Endothelial cell of umbilical vein (primary cell): ENCODE measurements at regions not wholly inside any gene's neighbourhood (a gene's known extent, or its start where the extent isn't known, plus 50 kb on each side); places are given as distances from the start of the nearest gene placed in this dataset.

Experiments used
- BruUV-seq: library from RNA; stranded (reverse); fragments of 400-500 nt; replicated peaks from 2 replicates; lab custom pipeline; 2021; lab: Mats Ljungman, UMichigan
- CTCF ChIA-PET: fragments of 300-600, 350-600 bp; sonication (Branson Sonifier 250); formaldehyde crosslinking; loops from one replicate; lab custom pipeline; 2021; ENCODE audit warnings: antibody characterized with exemption, inconsistent platforms; lab: Charles Lee
- POLR2A ChIA-PET: fragments of 300-600, 350-600 bp; sonication (Branson Sonifier 250); formaldehyde crosslinking; loops from one replicate; lab custom pipeline; 2021; ENCODE audit warnings: antibody characterized with exemption, inconsistent platforms; lab: Charles Lee
- DNase-seq: peaks from one replicate; pipeline ENCODE4 v3.0.0-alpha.2; 2011; ENCODE audit warnings: low read depth, low spot score
- FAIRE-seq: peaks from 2 replicates; lab custom pipeline; 2011; peaks lifted over from hg19 to GRCh38; lab: Jason Lieb, UNC
- H2AFZ ChIP-seq: 2 replicates; pipeline ENCODE4 v1.6.0; 2012; ENCODE audit warnings: low read depth, low read length, control low read depth, inconsistent platforms
- H3K27ac ChIP-seq: 2 replicates; pipeline ENCODE4 v1.5.1; 2011; ENCODE audit warnings: low read depth, mild to moderate bottlenecking, control low read depth, low read length, moderate library complexity; ENCODE audit not compliant: insufficient read depth
- H3K27me3 ChIP-seq, 2 experiments: 2 replicates each; pipeline versions ENCODE4 v1.6.0 to v1.6.1; 2011; ENCODE audit warnings: low read length in 2 of 2, mixed read lengths in 1 of 2; ENCODE audit not compliant: control insufficient read depth in 2 of 2, insufficient read depth in 2 of 2
- H3K36me3 ChIP-seq, 2 experiments: 2 replicates in 1 of 2; 3 replicates in 1 of 2; pipeline ENCODE4 v1.5.1; 2011; ENCODE audit warnings: low read length in 2 of 2, mild to moderate bottlenecking in 1 of 2, moderate library complexity in 1 of 2; ENCODE audit not compliant: control insufficient read depth in 2 of 2, insufficient read depth in 2 of 2; ENCODE audit errors: extremely low read depth in 1 of 2
- H3K4me1 ChIP-seq: 3 replicates; pipeline ENCODE4 v1.5.1; 2011; ENCODE audit warnings: mild to moderate bottlenecking, low read length; ENCODE audit not compliant: control insufficient read depth, insufficient read depth; ENCODE audit errors: extremely low read depth
- H3K4me2 ChIP-seq: 2 replicates; pipeline ENCODE4 v1.6.1; 2011; ENCODE audit warnings: low read length, control low read depth, mixed read lengths; ENCODE audit not compliant: insufficient read depth
- H3K4me3 ChIP-seq, 3 experiments: fragments of 200-600 bp in 1 of 3; sonication (generic), shearing (Covaris generic) in 1 of 3; replicated peaks in 1 of 3; 2 replicates each; pipeline ENCODE4 v1.5.1; 2011 to 2016; ENCODE audit warnings: control low read depth in 3 of 3, low read length in 3 of 3, mild to moderate bottlenecking in 2 of 3, inconsistent platforms in 1 of 3, low read depth in 1 of 3, moderate library complexity in 1 of 3; ENCODE audit not compliant: insufficient read depth in 1 of 3
- H3K79me2 ChIP-seq: 2 replicates; pipeline ENCODE4 v1.6.0; 2012; ENCODE audit warnings: low read length, inconsistent platforms; ENCODE audit not compliant: control insufficient read depth, insufficient read depth
- H3K9ac ChIP-seq: replicated peaks from 2 replicates; pipeline ENCODE3; 2011; ENCODE audit warnings: low read length, control low read depth; ENCODE audit not compliant: insufficient read depth; ENCODE audit errors: extremely low read depth
- H3K9me1 ChIP-seq: replicated peaks from 3 replicates; pipeline ENCODE4 v1.6.0; 2011; ENCODE audit warnings: mild to moderate bottlenecking, low read length; ENCODE audit not compliant: control insufficient read depth, insufficient read depth; ENCODE audit errors: extremely low read depth
- H3K9me3 ChIP-seq: replicated peaks from 2 replicates; pipeline ENCODE4 v1.5.1; 2012; ENCODE audit warnings: low read length, inconsistent platforms; ENCODE audit not compliant: control insufficient read depth, insufficient read depth
- H4K20me1 ChIP-seq: replicated peaks from 2 replicates; pipeline ENCODE3; 2011; ENCODE audit warnings: mild to moderate bottlenecking, low read length; ENCODE audit not compliant: control insufficient read depth, insufficient read depth; ENCODE audit errors: extremely low read depth
- EZH2 ChIP-seq: IDR thresholded peaks from 2 replicates; pipeline ENCODE4 v1.6.1; 2012; ENCODE audit warnings: borderline replicate concordance, low read depth, mild to moderate bottlenecking, moderate library complexity, low read length, inconsistent platforms; ENCODE audit not compliant: severe bottlenecking
- FOS ChIP-seq: IDR thresholded peaks from 2 replicates; pipeline ENCODE4 v1.6.1; 2011; ENCODE audit warnings: mild to moderate bottlenecking, low read length, moderate library complexity, borderline replicate concordance; ENCODE audit not compliant: insufficient read depth
- GATA2 ChIP-seq: IDR thresholded peaks from 2 replicates; pipeline ENCODE4 v1.7.0; 2011; ENCODE audit warnings: low read depth, mild to moderate bottlenecking, moderate library complexity, mixed read lengths, low read length; ENCODE audit not compliant: insufficient read length, insufficient read depth
- JUN ChIP-seq: IDR thresholded peaks from 2 replicates; pipeline ENCODE4 v1.6.1; 2011; ENCODE audit warnings: borderline replicate concordance, low read depth; ENCODE audit not compliant: insufficient read length, insufficient read depth
- MYC ChIP-seq: IDR thresholded peaks from one replicate; pipeline ENCODE4 v1.6.1; 2011; ENCODE audit warnings: mild to moderate bottlenecking, low read depth, low read length
- POLR2A ChIP-seq: IDR thresholded peaks from 2 replicates; pipeline ENCODE4 v1.6.1; 2012; ENCODE audit warnings: low read depth, mild to moderate bottlenecking, control low read depth, low read length
- POLR2AphosphoS5 ChIP-seq: IDR thresholded peaks from 2 replicates; pipeline ENCODE4 v1.6.1; 2012; ENCODE audit warnings: low read depth, mild to moderate bottlenecking, control low read depth, low read length, moderate library complexity; ENCODE audit not compliant: insufficient read depth
- dilution Hi-C: fragments of 300-500 bp; cut with MboI; formaldehyde crosslinking; loops from one replicate; pipeline ENCODE4 v1.15.0; 2019; ENCODE audit warnings: low sequenced_read_pairs; ENCODE audit not compliant: extremely low pct_ligation_motif_present
- intact Hi-C: fragments of 100-400 bp; cut with micrococcal nuclease; formaldehyde crosslinking; loops from one replicate; pipeline ENCODE4 v1.10.0; 2022
- TF ChIP-seq, protein P1 (sequence below), 2 donors: IDR thresholded peaks; 1 replicate in 1 of 2; 2 replicates in 1 of 2; pipeline ENCODE4 v1.5.1; 2011; ENCODE audit warnings: low read length in 2 of 2, mild to moderate bottlenecking in 2 of 2, moderate library complexity in 2 of 2, control low read depth in 1 of 2, inconsistent platforms in 1 of 2, low read depth in 1 of 2; ENCODE audit not compliant: insufficient read depth in 1 of 2; ENCODE audit errors: extremely low read depth in 1 of 2
- TF ChIP-seq, protein P2 (sequence below): IDR thresholded peaks from 2 replicates; pipeline ENCODE4 v1.6.1; 2011; ENCODE audit not compliant: insufficient read depth, insufficient read length

- CTCF ChIA-PET: interaction anchor here (1.7 kb wide), 1 partner anchor 9 kb away, joined by 5 read pairs; no protein-coding TSS in a partner anchor
- FAIRE-seq (no peak), DNase-seq (no peak)
- POLR2A ChIA-PET: no interaction called here
- H3K79me2 ChIP-seq: no peaks in the 10 kb centered on the region
- no peak overlapping the region for H3K4me3 ChIP-seq
- no peak overlapping the region for H3K4me2 ChIP-seq
- no peak for TF ChIP-seq EZH2
- TF ChIP-seq, protein P1, sequence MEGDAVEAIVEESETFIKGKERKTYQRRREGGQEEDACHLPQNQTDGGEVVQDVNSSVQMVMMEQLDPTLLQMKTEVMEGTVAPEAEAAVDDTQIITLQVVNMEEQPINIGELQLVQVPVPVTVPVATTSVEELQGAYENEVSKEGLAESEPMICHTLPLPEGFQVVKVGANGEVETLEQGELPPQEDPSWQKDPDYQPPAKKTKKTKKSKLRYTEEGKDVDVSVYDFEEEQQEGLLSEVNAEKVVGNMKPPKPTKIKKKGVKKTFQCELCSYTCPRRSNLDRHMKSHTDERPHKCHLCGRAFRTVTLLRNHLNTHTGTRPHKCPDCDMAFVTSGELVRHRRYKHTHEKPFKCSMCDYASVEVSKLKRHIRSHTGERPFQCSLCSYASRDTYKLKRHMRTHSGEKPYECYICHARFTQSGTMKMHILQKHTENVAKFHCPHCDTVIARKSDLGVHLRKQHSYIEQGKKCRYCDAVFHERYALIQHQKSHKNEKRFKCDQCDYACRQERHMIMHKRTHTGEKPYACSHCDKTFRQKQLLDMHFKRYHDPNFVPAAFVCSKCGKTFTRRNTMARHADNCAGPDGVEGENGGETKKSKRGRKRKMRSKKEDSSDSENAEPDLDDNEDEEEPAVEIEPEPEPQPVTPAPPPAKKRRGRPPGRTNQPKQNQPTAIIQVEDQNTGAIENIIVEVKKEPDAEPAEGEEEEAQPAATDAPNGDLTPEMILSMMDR (IDR thresholded peaks at IDR 0.05; ENCODE audit: extremely low read depth in 1 of 2, insufficient read depth in 1 of 2, low read depth in 1 of 2, low read length in 2 of 2): no peak
- no peak for TF ChIP-seq MYC
- TF ChIP-seq POLR2AphosphoS5: no peak
- no peak for TF ChIP-seq FOS
- TF ChIP-seq GATA2: no peak
- TF ChIP-seq POLR2A: no peak
- no peak for TF ChIP-seq JUN
- TF ChIP-seq, protein P2, sequence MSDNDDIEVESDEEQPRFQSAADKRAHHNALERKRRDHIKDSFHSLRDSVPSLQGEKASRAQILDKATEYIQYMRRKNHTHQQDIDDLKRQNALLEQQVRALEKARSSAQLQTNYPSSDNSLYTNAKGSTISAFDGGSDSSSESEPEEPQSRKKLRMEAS: no peak
- no peak overlapping the region for H3K27ac ChIP-seq
- no peaks in the 10 kb centered on the region for H3K9me3 ChIP-seq
- H3K9ac ChIP-seq: no peak overlapping the region
- no peaks in the 10 kb centered on the region for H3K9me1 ChIP-seq
- no peaks in the 10 kb centered on the region for H3K36me3 ChIP-seq
- dilution Hi-C loops (no loop called here), intact Hi-C loops (no loop called here)
- H3K27me3 ChIP-seq: peaks cover 2 to 25% of the 10 kb centered on the region in 2 experiments
- H2AFZ ChIP-seq: no peak overlapping the region
- no peaks in the 10 kb centered on the region for H4K20me1 ChIP-seq
- no peaks in the 10 kb centered on the region for H3K4me1 ChIP-seq
- BruUV-seq: no TSS peak
Measured at GRCh38 chr10:78798976-78799730, 269.6 kb upstream of the ZMIZ1 start.
